Urinary bladder (tissue), 3 donors: ENCODE measurements at regions not wholly inside any gene's neighbourhood (a gene's known extent, or its start where the extent isn't known, plus 50 kb on each side); places are given as distances from the start of the nearest gene placed in this dataset.
"Not testable (repeated sequence)": the region's sequence is repeated elsewhere in the genome, so short reads cannot be mapped to it uniquely, and the experiment has no call there.

ENCODE experiments used
- DNase-seq: peaks from one replicate; pipeline ENCODE4 v3.0.0-alpha.2; 2015; ENCODE audit errors: extremely low spot score
- H3K27ac ChIP-seq: one replicate; pipeline ENCODE4 v1.5.1; 2013; ENCODE audit warnings: low read depth, mild to moderate bottlenecking, moderate library complexity
- H3K36me3 ChIP-seq: one replicate; pipeline ENCODE4 v1.6.1; 2013; ENCODE audit warnings: mild to moderate bottlenecking, moderate library complexity; ENCODE audit not compliant: insufficient read depth
- H3K4me1 ChIP-seq: one replicate; pipeline ENCODE4 v1.6.1; 2013; ENCODE audit warnings: mild to moderate bottlenecking, moderate library complexity; ENCODE audit not compliant: insufficient read depth
- H3K4me3 ChIP-seq: one replicate; pipeline ENCODE4 v1.5.1; 2013; ENCODE audit warnings: low read depth, low read length
- WGBS: extraction: QIAGEN DNeasy Blood & Tissue Kit; methylation state at CpG from one replicate; pipeline ENCODE4 v1.1.7; 2013; 5-methylcytosine and 5-hydroxymethylcytosine counted together
- donor health status: healthy with polysubstance abuse.
- donor health status: healthy.

GRCh38 chr10:36007369-36007768 is 365.3 kb upstream of the FZD8 start:
- no peak for DNase-seq
- H3K27ac ChIP-seq: no peak overlapping the region
- H3K36me3 ChIP-seq: no peaks in the 10 kb centered on the region
- no peak overlapping the region for H3K4me3 ChIP-seq
- no peaks in the 10 kb centered on the region for H3K4me1 ChIP-seq
- 79% methylated on average over 4 of the region's 4 CpGs for WGBS

- 90% methylated on average over 7 of the region's 7 CpGs for WGBS
- Histone ChIP-seq H3K27ac (no peak overlapping the region), H3K4me1 (no peaks in the 10 kb centered on the region), H3K36me3 (no peaks in the 10 kb centered on the region), H3K4me3 (no peak overlapping the region)
- no peak for DNase-seq
Measured at GRCh38 chr10:36003688-36004087, 361.6 kb upstream of the FZD8 start.

- no peak for DNase-seq
- WGBS: 89% methylated on average over 12 of the region's 12 CpGs
Measured at GRCh38 chr10:36003031-36003600, 361.0 kb upstream of the FZD8 start.

GRCh38 chr10:36002445-36002844 is 360.3 kb upstream of the FZD8 start:
- 92% methylated on average over 5 of the region's 5 CpGs for WGBS
- no peaks in the 10 kb centered on the region for H3K4me1 ChIP-seq
- H3K36me3 ChIP-seq: no peaks in the 10 kb centered on the region
- H3K4me3 ChIP-seq: no peak overlapping the region
- no peak overlapping the region for H3K27ac ChIP-seq
- no peak for DNase-seq

More at GRCh38 chr10:36003031-36003600, 361.0 kb upstream of the FZD8 start:
- Histone ChIP-seq H3K4me3 (no peak overlapping the region), H3K4me1 (no peaks in the 10 kb centered on the region), H3K27ac (no peak overlapping the region), H3K36me3 (no peaks in the 10 kb centered on the region)

- not testable (repeated sequence) for DNase-seq, H3K36me3 ChIP-seq, H3K4me1 ChIP-seq, H3K4me3 ChIP-seq, H3K27ac ChIP-seq
- WGBS: 100% methylated on average over 1 of the region's 1 CpG
Measured at GRCh38 chr10:36000754-36001153, 358.7 kb upstream of the FZD8 start.

GRCh38 chr10:35998026-35998425 is 355.9 kb upstream of the FZD8 start:
- Histone ChIP-seq H3K4me3 (no peak overlapping the region), H3K36me3 (no peaks in the 10 kb centered on the region), H3K4me1 (no peaks in the 10 kb centered on the region), H3K27ac (no peak overlapping the region)
- 52% methylated on average over 3 of the region's 3 CpGs for WGBS
- DNase-seq: no peak

GRCh38 chr10:35995485-35995884 is 353.4 kb upstream of the FZD8 start:
- WGBS: 86% methylated on average over 4 of the region's 4 CpGs
- no peak overlapping the region for H3K4me3 ChIP-seq
- no peaks in the 10 kb centered on the region for H3K36me3 ChIP-seq
- H3K27ac ChIP-seq: no peak overlapping the region
- DNase-seq: no peak
- H3K4me1 ChIP-seq: no peaks in the 10 kb centered on the region

GRCh38 chr10:35993591-35994515 is 351.8 kb upstream of the FZD8 start:
- Histone ChIP-seq H3K27ac (no peak overlapping the region), H3K36me3 (no peaks in the 10 kb centered on the region), H3K4me3 (no peak overlapping the region), H3K4me1 (no peaks in the 10 kb centered on the region)
- no peak for DNase-seq
- 56% methylated on average over 8 of the region's 8 CpGs for WGBS

GRCh38 chr10:35992107-35992506 is 350.0 kb upstream of the FZD8 start:
- DNase-seq: no peak
- Histone ChIP-seq H3K36me3 (no peaks in the 10 kb centered on the region), H3K4me1 (no peaks in the 10 kb centered on the region), H3K4me3 (no peak overlapping the region), H3K27ac (no peak overlapping the region)

GRCh38 chr10:35986756-35987502 is 344.8 kb upstream of the FZD8 start:
- no peak overlapping the region for H3K27ac ChIP-seq
- DNase-seq: no peak
- H3K36me3 ChIP-seq: no peaks in the 10 kb centered on the region
- no peaks in the 10 kb centered on the region for H3K4me1 ChIP-seq
- WGBS: 67% methylated on average over 7 of the region's 7 CpGs
- H3K4me3 ChIP-seq: no peak overlapping the region

GRCh38 chr10:35979116-35979515 is 337.0 kb upstream of the FZD8 start:
- Histone ChIP-seq H3K4me1 (no peaks in the 10 kb centered on the region), H3K4me3 (no peak overlapping the region), H3K36me3 (no peaks in the 10 kb centered on the region), H3K27ac (no peak overlapping the region)
- DNase-seq: no peak
- 83% methylated on average over 2 of the region's 2 CpGs for WGBS

GRCh38 chr10:35973912-35974591 is 332.0 kb upstream of the FZD8 start:
- DNase-seq, H3K27ac ChIP-seq, H3K36me3 ChIP-seq, H3K4me3 ChIP-seq, H3K4me1 ChIP-seq: not testable (repeated sequence)
- WGBS: 38% methylated on average over 5 of the region's 5 CpGs

- no peaks in the 10 kb centered on the region for H3K36me3 ChIP-seq
Measured at GRCh38 chr10:35972275-35972674, 330.2 kb upstream of the FZD8 start.

More at GRCh38 chr10:35972275-35972674, 330.2 kb upstream of the FZD8 start:
- Histone ChIP-seq H3K27ac (no peak overlapping the region), H3K4me3 (no peak overlapping the region), H3K4me1 (no peaks in the 10 kb centered on the region)
- 84% methylated on average over 3 of the region's 3 CpGs for WGBS
- no peak for DNase-seq
